ENCODE measurements at regions not wholly inside any gene's neighbourhood (a gene's known extent, or its start where the extent isn't known, plus 50 kb on each side); places are given as distances from the start of the nearest gene placed in this dataset.

DNA sequence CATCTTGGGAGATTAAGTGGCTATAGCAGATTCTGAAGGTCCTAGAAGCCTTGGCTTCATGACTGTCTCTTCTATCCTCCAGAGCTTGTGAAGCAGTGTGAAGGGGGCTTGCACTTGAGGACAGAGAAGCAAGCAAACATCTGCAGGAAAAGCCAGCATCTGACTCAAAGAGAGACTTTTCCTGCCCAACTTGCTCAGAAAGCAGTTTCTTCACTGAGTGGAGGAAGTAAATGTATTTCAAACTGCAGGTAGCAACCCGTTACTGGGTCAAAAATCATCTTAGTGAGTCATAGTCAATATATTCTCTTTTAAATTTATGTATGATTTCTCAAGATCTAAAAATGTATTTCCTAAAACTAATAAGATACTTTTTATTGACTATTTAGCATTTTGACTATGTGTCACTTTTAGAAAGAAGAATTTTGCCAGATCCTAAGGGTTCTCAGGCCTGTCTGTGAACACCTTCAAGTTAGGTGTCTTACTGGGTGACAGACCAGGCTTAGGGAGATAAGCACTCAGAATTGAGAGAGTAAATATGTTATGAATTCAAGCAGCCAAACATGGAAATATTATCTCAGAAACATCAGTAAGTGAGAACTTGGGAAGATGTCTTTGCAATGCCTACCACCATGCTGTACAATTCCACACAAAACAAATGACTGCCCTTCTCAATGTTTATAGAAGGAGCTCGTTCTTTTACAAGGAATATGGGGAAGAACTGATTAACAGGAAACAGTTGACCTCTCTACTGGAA, 72.6 kb upstream of the DMAC1 start:
- Histone ChIP-seq H3K4me3 (no peak overlapping the region), H3K36me3 (no peaks in the 10 kb centered on the region), H3K27me3 (no peaks in the 10 kb centered on the region), H3K27ac (no peak overlapping the region), H3K9me3 (no peaks in the 10 kb centered on the region), H3K4me1 (no peaks in the 10 kb centered on the region)
- TF ChIP-seq CTCF (IDR thresholded peaks at IDR 0.05) (no peak), POLR2AphosphoS5 (IDR thresholded peaks at IDR 0.05) (no peak), EP300 (IDR thresholded peaks at IDR 0.05) (no peak), POLR2A (IDR thresholded peaks at IDR 0.05) (no peak)
- ATAC-seq = no peak
- WGBS, 2 donors (ENCODE audit: low coverage in 1 of 2) = 45 to 86% methylated on average over 1 to 2 of the region's 2 CpGs

DNA sequence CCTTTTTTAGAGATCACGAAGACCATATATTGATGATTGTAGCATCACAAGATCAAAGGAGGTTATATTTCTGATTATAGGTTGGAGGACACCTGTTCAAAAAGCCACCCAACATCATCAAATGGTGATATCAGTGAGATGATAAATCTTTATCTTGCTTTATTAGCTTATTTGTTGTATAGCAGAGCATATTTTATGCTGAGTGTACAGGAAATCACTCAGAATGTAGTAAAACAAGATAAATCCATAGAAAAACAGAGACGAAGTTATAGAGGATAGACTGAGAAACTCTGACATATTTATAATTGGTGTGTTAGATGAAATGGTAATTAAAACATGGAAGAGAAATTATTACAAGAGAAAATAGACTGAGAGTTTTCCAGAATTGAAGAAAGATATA, 69.8 kb upstream of the DMAC1 start:
- no peaks in the 10 kb centered on the region for H3K36me3 ChIP-seq
- no peak for TF ChIP-seq POLR2A (IDR thresholded peaks at IDR 0.05)
- no peak for TF ChIP-seq EP300 (IDR thresholded peaks at IDR 0.05)
- no peak for TF ChIP-seq CTCF (IDR thresholded peaks at IDR 0.05)
- TF ChIP-seq POLR2AphosphoS5 (IDR thresholded peaks at IDR 0.05) = no peak
- 73 to 81% methylated on average over 2 of the region's 2 CpGs for WGBS, 2 donors (ENCODE audit: low coverage in 1 of 2)

DNA sequence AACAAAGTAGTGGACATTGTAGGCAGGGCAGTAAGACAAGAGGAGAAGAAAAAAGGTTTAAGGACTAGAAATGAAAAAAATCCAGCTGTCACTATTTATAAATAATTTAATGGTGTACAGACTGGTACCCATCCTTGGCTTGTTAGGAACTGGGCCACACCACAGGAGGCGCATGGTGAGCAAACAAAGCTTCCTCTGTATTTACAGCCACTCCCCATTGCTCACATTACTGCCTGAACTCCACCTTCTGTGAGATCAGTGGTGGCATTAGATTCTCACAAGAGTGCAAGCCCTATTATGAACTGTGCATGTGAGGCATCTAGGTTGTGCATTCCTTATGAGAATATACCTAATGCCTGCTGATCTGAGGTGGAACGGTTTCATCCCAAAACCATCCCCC, 62.6 kb upstream of the DMAC1 start:
- Histone ChIP-seq H3K36me3 (no peaks in the 10 kb centered on the region), H3K4me3 (no peak overlapping the region), H3K27ac (no peak overlapping the region), H3K9me3 (peaks cover 0 to 4% (median 0%) of the 10 kb centered on the region in 3 donors), H3K4me1 (no peaks in the 10 kb centered on the region), H3K27me3 (no peaks in the 10 kb centered on the region)
- no peak for TF ChIP-seq CTCF (IDR thresholded peaks at IDR 0.05)
- no peak for TF ChIP-seq POLR2A (IDR thresholded peaks at IDR 0.05)
- no peak for TF ChIP-seq EP300 (IDR thresholded peaks at IDR 0.05)
- no peak for TF ChIP-seq POLR2AphosphoS5 (IDR thresholded peaks at IDR 0.05)
- WGBS, 2 donors (ENCODE audit: low coverage in 1 of 2) = 85 to 86% methylated on average over 1 to 2 of the region's 2 CpGs
- ATAC-seq = no peak

More for the DNA sequence above, 69.8 kb upstream of the DMAC1 start:
- ATAC-seq = no peak
- no peaks in the 10 kb centered on the region for H3K4me1 ChIP-seq
- no peak overlapping the region for H3K27ac ChIP-seq
- no peak overlapping the region for H3K4me3 ChIP-seq
- H3K27me3 ChIP-seq = no peaks in the 10 kb centered on the region
- H3K9me3 ChIP-seq = no peaks in the 10 kb centered on the region

DNA sequence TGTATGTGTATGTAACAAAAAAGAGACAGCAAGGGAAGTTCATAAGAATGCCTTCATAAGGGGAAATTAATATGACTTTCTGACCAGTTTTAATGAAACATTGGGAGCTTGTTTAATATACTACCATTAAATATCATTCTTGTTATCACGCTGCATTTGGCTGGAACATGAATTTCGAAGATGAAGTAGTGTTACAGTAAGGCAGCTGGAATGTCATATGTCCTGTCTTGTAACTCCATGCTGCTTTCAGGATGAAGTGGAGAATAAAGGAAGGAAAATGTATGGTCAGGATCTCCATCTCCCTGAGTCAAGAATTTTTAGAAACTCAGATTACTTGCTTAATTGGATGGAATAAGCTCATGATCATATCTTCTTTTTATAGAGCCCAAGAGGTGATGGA, 61.5 kb upstream of the DMAC1 start:
- Histone ChIP-seq H3K36me3 (no peaks in the 10 kb centered on the region), H3K27ac (no peak overlapping the region), H3K4me3 (no peak overlapping the region), H3K4me1 (no peaks in the 10 kb centered on the region), H3K27me3 (no peaks in the 10 kb centered on the region), H3K9me3 (peaks cover 0 to 4% (median 0%) of the 10 kb centered on the region in 3 donors)
- ATAC-seq = no peak
- TF ChIP-seq CTCF (IDR thresholded peaks at IDR 0.05) (no peak), EP300 (IDR thresholded peaks at IDR 0.05) (no peak), POLR2A (IDR thresholded peaks at IDR 0.05) (no peak), POLR2AphosphoS5 (IDR thresholded peaks at IDR 0.05) (no peak)
- WGBS, 2 donors (ENCODE audit: low coverage in 1 of 2) = 48 to 73% methylated on average over 2 of the region's 2 CpGs

GRCh38 chr9:7860335-7860709, 60.7 kb upstream of the DMAC1 start:
- no peak overlapping the region for H3K27ac ChIP-seq
- no peaks in the 10 kb centered on the region for H3K4me1 ChIP-seq
- H3K4me3 ChIP-seq = no peak overlapping the region
- WGBS, 2 donors (ENCODE audit: low coverage in 1 of 2) = 75% methylated on average over 1 of the region's 1 CpG
- ATAC-seq = no peak
- no peaks in the 10 kb centered on the region for H3K27me3 ChIP-seq
- no peaks in the 10 kb centered on the region for H3K36me3 ChIP-seq
- TF ChIP-seq CTCF (IDR thresholded peaks at IDR 0.05) = no peak
- no peak for TF ChIP-seq POLR2AphosphoS5 (IDR thresholded peaks at IDR 0.05)
- TF ChIP-seq POLR2A (IDR thresholded peaks at IDR 0.05) = no peak
- TF ChIP-seq EP300 (IDR thresholded peaks at IDR 0.05) = no peak
- peaks cover 0 to 4% (median 0%) of the 10 kb centered on the region in 3 donors for H3K9me3 ChIP-seq

Measured in gastroesophageal sphincter (tissue), 4 donors.